ENCODE measurements at regions not wholly inside any gene's neighbourhood (a gene's known extent, or its start where the extent isn't known, plus 50 kb on each side); places are given as distances from the start of the nearest gene placed in this dataset.

DNA sequence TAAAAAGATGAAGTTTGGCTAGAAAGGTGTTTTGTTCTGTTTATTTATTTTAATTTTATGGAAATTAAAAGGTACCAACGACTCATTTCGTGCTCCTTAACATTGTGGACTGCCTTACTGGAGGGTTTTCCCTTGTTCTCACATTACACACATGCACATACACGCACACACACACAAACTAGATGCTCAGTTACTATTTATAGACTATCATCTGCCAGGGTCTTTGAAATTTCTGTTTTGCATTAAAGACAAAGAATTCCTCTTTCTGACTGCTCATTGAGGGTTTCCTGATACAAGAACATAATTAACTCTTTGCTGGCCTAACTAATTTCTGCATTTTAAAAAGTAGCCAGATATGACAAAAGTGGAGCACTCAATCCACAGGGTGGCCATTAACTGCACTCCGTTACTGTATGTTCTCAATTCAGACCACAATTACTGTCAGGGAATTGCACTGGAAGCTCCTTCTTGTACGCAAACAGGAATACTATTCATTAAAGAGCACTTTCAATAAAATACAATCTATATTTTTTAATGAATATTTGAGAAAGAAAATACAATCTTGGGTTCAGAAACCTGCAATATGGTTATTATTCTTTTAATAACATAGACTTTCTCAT is 366.9 kb upstream of the GALNT5 start:
- Histone ChIP-seq H3K9me3 (ENCODE audit: insufficient read depth, low read length) (no peaks in the 10 kb centered on the region), H3F3A (ENCODE audit: insufficient read depth) (no peaks in the 10 kb centered on the region), H3K27ac (ENCODE audit: low read depth, low read length) (no peak overlapping the region), H3K79me2 (ENCODE audit: insufficient read depth, low read length) (no peaks in the 10 kb centered on the region), H3K4me3 (ENCODE audit: insufficient read depth, low read length, poor library complexity, severe bottlenecking) (no peak overlapping the region), H3K4me2 (ENCODE audit: low read depth, low read length, poor library complexity, severe bottlenecking) (no peak overlapping the region), H4K20me1 (ENCODE audit: low read depth, low read length) (no peaks in the 10 kb centered on the region), H3K27me3 (ENCODE audit: low read length) (no peaks in the 10 kb centered on the region), H2AFZ (ENCODE audit: low read depth, low read length, severe bottlenecking) (no peak overlapping the region), H3K36me3 (ENCODE audit: low read length) (no peaks in the 10 kb centered on the region), H3K9me2 (replicated peaks; ENCODE audit: insufficient read depth, low read length) (no peaks in the 10 kb centered on the region), H3K9ac (ENCODE audit: low read length) (no peak overlapping the region)
- TF ChIP-seq, protein P1, sequence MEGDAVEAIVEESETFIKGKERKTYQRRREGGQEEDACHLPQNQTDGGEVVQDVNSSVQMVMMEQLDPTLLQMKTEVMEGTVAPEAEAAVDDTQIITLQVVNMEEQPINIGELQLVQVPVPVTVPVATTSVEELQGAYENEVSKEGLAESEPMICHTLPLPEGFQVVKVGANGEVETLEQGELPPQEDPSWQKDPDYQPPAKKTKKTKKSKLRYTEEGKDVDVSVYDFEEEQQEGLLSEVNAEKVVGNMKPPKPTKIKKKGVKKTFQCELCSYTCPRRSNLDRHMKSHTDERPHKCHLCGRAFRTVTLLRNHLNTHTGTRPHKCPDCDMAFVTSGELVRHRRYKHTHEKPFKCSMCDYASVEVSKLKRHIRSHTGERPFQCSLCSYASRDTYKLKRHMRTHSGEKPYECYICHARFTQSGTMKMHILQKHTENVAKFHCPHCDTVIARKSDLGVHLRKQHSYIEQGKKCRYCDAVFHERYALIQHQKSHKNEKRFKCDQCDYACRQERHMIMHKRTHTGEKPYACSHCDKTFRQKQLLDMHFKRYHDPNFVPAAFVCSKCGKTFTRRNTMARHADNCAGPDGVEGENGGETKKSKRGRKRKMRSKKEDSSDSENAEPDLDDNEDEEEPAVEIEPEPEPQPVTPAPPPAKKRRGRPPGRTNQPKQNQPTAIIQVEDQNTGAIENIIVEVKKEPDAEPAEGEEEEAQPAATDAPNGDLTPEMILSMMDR (IDR thresholded peaks at IDR 0.05; ENCODE audit: insufficient read depth, low read length, poor library complexity, severe bottlenecking), result no peak
- no peak for TF ChIP-seq EZH2phosphoT487 (conservative IDR thresholded peaks at IDR 0.05; ENCODE audit: low read length)

DNA sequence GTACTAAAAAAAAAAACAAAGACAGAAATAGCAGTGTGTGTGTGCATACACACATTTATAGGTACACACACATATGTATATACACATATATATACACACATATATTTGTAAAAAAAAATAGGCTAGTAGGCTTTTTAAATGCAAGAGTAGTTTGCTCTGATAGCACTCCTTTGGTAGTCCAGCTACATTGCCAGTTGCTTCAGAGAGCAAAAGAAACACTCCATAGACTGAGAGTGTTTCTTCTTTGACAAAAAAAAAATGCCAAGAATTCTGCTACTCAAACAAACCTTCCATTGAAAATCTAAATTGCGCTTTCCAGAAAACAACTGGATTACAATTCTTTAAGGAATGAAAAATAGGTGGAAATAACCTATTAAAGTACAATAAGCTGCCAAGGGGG is 365.9 kb upstream of the GALNT5 start:
- TF ChIP-seq EZH2phosphoT487 (conservative IDR thresholded peaks at IDR 0.05; ENCODE audit: low read length), result no peak
- TF ChIP-seq, protein P1 (IDR thresholded peaks at IDR 0.05; ENCODE audit: insufficient read depth, low read length, poor library complexity, severe bottlenecking), result no peak
- no peaks in the 10 kb centered on the region for H3K27me3 ChIP-seq (ENCODE audit: low read length)
- no peaks in the 10 kb centered on the region for H3K36me3 ChIP-seq (ENCODE audit: low read length)
- H3K9ac ChIP-seq (ENCODE audit: low read length), result no peak overlapping the region
- H3K4me3 ChIP-seq (ENCODE audit: insufficient read depth, low read length, poor library complexity, severe bottlenecking), result no peak overlapping the region
- H3K79me2 ChIP-seq (ENCODE audit: insufficient read depth, low read length), result no peaks in the 10 kb centered on the region
- H3K27ac ChIP-seq (ENCODE audit: low read depth, low read length), result no peak overlapping the region
- no peaks in the 10 kb centered on the region for H4K20me1 ChIP-seq (ENCODE audit: low read depth, low read length)
- no peaks in the 10 kb centered on the region for H3K9me2 ChIP-seq (replicated peaks; ENCODE audit: insufficient read depth, low read length)
- no peak overlapping the region for H3K4me2 ChIP-seq (ENCODE audit: low read depth, low read length, poor library complexity, severe bottlenecking)
- no peaks in the 10 kb centered on the region for H3K9me3 ChIP-seq (ENCODE audit: insufficient read depth, low read length)
- no peak overlapping the region for H2AFZ ChIP-seq (ENCODE audit: low read depth, low read length, severe bottlenecking)
- H3F3A ChIP-seq (ENCODE audit: insufficient read depth), result no peaks in the 10 kb centered on the region

DNA sequence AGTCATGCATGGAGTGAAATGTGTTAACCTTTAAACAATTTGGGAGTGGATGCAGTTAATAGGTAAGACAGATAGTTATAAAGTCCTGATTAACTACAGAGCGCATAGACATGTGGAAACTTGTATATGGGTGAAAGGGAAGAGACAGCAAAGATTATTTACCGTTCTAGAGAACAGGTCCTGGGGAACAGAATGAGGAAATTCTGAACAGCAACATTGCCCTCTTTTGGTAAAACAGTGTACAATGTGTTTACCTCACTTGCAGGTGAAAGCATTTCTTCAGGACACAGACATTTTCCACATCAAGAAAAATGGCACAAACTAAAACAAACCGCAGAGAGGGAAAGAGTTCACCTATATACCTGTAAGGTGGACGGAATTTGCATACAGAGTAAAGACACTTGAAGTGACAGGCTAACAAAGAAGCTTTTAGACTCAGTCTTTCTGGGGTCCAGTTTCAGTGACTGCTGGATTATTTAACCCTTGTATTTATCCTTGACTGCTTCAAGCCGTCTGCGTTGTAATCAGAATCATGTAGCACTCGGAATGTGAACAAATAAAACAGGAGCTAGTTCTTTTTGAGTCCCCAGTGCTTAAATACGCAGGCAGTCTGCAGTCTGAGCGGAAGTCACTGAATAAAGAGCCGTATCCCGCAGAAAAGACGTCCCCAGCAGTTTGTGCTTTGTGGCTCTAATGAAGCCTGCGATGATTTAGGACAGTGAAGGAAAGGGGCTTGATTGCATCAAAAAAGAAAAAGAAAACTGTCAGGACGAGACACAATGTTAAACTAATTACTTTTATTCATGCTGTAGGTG is 364.8 kb upstream of the GALNT5 start:
- Histone ChIP-seq H3K79me2 (ENCODE audit: insufficient read depth, low read length) (no peaks in the 10 kb centered on the region), H3K36me3 (ENCODE audit: low read length) (no peaks in the 10 kb centered on the region), H3K4me2 (ENCODE audit: low read depth, low read length, poor library complexity, severe bottlenecking) (no peak overlapping the region), H3K27ac (ENCODE audit: low read depth, low read length) (no peak overlapping the region), H4K20me1 (ENCODE audit: low read depth, low read length) (no peaks in the 10 kb centered on the region), H3K9me3 (ENCODE audit: insufficient read depth, low read length) (no peaks in the 10 kb centered on the region), H2AFZ (ENCODE audit: low read depth, low read length, severe bottlenecking) (no peak overlapping the region), H3F3A (ENCODE audit: insufficient read depth) (no peaks in the 10 kb centered on the region), H3K9ac (ENCODE audit: low read length) (no peak overlapping the region), H3K4me3 (ENCODE audit: insufficient read depth, low read length, poor library complexity, severe bottlenecking) (no peak overlapping the region), H3K9me2 (replicated peaks; ENCODE audit: insufficient read depth, low read length) (no peaks in the 10 kb centered on the region), H3K27me3 (ENCODE audit: low read length) (no peaks in the 10 kb centered on the region)
- no peak for TF ChIP-seq EZH2phosphoT487 (conservative IDR thresholded peaks at IDR 0.05; ENCODE audit: low read length)
- TF ChIP-seq, protein P1 (IDR thresholded peaks at IDR 0.05; ENCODE audit: insufficient read depth, low read length, poor library complexity, severe bottlenecking), result no peak

Measured in SU-DHL-6 (cell line).